ENCODE measurements at regions not wholly inside any gene's neighbourhood (a gene's known extent, or its start where the extent isn't known, plus 50 kb on each side); places are given as distances from the start of the nearest gene placed in this dataset.

DNA sequence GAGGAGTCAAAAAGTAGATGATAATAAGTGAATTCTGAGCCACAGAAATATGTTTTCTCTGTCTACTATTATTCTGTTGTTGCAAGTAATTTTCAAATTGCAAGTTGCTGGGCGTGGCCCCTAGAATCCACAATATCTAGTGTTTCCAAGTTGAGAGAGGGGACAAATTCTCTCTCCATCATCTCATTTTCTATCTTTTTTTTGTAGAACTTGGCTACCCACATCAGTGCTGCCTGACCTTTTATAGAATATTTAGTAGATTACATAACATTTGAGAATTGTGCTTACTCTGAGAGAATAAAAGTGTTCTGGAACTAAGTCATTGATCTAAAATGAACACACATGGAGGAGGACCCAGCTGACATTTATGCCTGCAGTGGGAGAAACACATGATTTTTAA, 110.9 kb upstream of the CSNK1A1L start:
- no peak for TF ChIP-seq EP300 (IDR thresholded peaks at IDR 0.05)
- TF ChIP-seq, protein P1, sequence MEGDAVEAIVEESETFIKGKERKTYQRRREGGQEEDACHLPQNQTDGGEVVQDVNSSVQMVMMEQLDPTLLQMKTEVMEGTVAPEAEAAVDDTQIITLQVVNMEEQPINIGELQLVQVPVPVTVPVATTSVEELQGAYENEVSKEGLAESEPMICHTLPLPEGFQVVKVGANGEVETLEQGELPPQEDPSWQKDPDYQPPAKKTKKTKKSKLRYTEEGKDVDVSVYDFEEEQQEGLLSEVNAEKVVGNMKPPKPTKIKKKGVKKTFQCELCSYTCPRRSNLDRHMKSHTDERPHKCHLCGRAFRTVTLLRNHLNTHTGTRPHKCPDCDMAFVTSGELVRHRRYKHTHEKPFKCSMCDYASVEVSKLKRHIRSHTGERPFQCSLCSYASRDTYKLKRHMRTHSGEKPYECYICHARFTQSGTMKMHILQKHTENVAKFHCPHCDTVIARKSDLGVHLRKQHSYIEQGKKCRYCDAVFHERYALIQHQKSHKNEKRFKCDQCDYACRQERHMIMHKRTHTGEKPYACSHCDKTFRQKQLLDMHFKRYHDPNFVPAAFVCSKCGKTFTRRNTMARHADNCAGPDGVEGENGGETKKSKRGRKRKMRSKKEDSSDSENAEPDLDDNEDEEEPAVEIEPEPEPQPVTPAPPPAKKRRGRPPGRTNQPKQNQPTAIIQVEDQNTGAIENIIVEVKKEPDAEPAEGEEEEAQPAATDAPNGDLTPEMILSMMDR (IDR thresholded peaks at IDR 0.05): no peak
- no peak for TF ChIP-seq POLR2A (IDR thresholded peaks at IDR 0.05)
